ENCODE measurements at regions not wholly inside any gene's neighbourhood (a gene's known extent, or its start where the extent isn't known, plus 50 kb on each side); places are given as distances from the start of the nearest gene placed in this dataset.

- no peaks in the 10 kb centered on the region for H3K36me3 Mint-ChIP-seq (ENCODE audit: low read depth)
- H3K4me3 Mint-ChIP-seq, result no peak overlapping the region
- H3K4me1 Mint-ChIP-seq (ENCODE audit: low read depth), result no peaks in the 10 kb centered on the region
- H3K27me3 Mint-ChIP-seq (ENCODE audit: low read depth), result no peaks in the 10 kb centered on the region
- H3K9me3 Mint-ChIP-seq, result peaks cover 7% of the 10 kb centered on the region
- H3K27ac Mint-ChIP-seq, result no peak overlapping the region
- no peak for DNase-seq (ENCODE audit: low spot score)
These were observed 1278.0 kb upstream of the MAP3K7 start for GRCh38 chr6:91864911-91865310.

GRCh38 chr6:91860541-91861335 lies 1273.9 kb upstream of the MAP3K7 start:
- H3K27ac Mint-ChIP-seq, result no peak overlapping the region
- H3K36me3 Mint-ChIP-seq (ENCODE audit: low read depth), result no peaks in the 10 kb centered on the region
- no peak for DNase-seq (ENCODE audit: low spot score)
- no peaks in the 10 kb centered on the region for H3K9me3 Mint-ChIP-seq
- no peak overlapping the region for H3K4me3 Mint-ChIP-seq
- H3K27me3 Mint-ChIP-seq (ENCODE audit: low read depth), result no peaks in the 10 kb centered on the region
- no peaks in the 10 kb centered on the region for H3K4me1 Mint-ChIP-seq (ENCODE audit: low read depth)

- no peaks in the 10 kb centered on the region for H3K36me3 Mint-ChIP-seq (ENCODE audit: low read depth)
- DNase-seq (ENCODE audit: low spot score), result no peak
- H3K27me3 Mint-ChIP-seq (ENCODE audit: low read depth), result no peaks in the 10 kb centered on the region
- peaks cover 12% of the 10 kb centered on the region for H3K9me3 Mint-ChIP-seq
- no peak overlapping the region for H3K27ac Mint-ChIP-seq
- no peaks in the 10 kb centered on the region for H3K4me1 Mint-ChIP-seq (ENCODE audit: low read depth)
- H3K4me3 Mint-ChIP-seq, result no peak overlapping the region
These were observed 1265.4 kb upstream of the MAP3K7 start for GRCh38 chr6:91852252-91852651.

GRCh38 chr6:91834813-91835212 lies 1247.9 kb upstream of the MAP3K7 start:
- H3K36me3 Mint-ChIP-seq (ENCODE audit: low read depth), result no peaks in the 10 kb centered on the region
- no peaks in the 10 kb centered on the region for H3K4me1 Mint-ChIP-seq (ENCODE audit: low read depth)
- no peak overlapping the region for H3K27ac Mint-ChIP-seq
- no peak overlapping the region for H3K4me3 Mint-ChIP-seq
- peaks cover 5% of the 10 kb centered on the region for H3K9me3 Mint-ChIP-seq
- no peak for DNase-seq (ENCODE audit: low spot score)
- H3K27me3 Mint-ChIP-seq (ENCODE audit: low read depth), result no peaks in the 10 kb centered on the region

GRCh38 chr6:91827151-91827550 lies 1240.3 kb upstream of the MAP3K7 start:
- no peaks in the 10 kb centered on the region for H3K4me1 Mint-ChIP-seq (ENCODE audit: low read depth)
- no peak overlapping the region for H3K4me3 Mint-ChIP-seq
- no peak for DNase-seq (ENCODE audit: low spot score)
- no peaks in the 10 kb centered on the region for H3K36me3 Mint-ChIP-seq (ENCODE audit: low read depth)
- H3K9me3 Mint-ChIP-seq, result peaks cover 5% of the 10 kb centered on the region
- H3K27ac Mint-ChIP-seq, result no peak overlapping the region
- H3K27me3 Mint-ChIP-seq (ENCODE audit: low read depth), result no peaks in the 10 kb centered on the region

DNA sequence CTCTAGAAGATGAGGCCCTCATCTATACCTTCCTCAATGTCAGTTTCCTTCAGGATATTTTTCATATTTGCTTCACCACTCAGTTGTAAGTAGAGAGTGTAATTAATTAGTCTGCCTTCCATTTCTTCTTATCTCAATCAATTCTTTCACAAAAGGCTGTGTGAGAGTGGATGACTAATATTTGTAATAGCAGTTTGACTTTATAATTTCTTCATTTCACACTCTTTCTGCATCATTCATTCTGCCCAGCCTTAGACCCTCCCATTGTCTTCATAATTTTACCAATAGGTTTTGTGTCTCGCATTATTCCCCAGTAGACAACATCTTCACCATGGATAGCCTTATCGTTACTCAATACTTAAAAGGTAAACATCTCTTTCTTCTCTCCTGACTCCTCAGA lies 1239.3 kb upstream of the MAP3K7 start:
- H3K4me1 Mint-ChIP-seq (ENCODE audit: low read depth), result no peaks in the 10 kb centered on the region
- no peak overlapping the region for H3K4me3 Mint-ChIP-seq
- peaks cover 5% of the 10 kb centered on the region for H3K9me3 Mint-ChIP-seq
- no peak for DNase-seq (ENCODE audit: low spot score)
- H3K27ac Mint-ChIP-seq, result no peak overlapping the region
- H3K27me3 Mint-ChIP-seq (ENCODE audit: low read depth), result no peaks in the 10 kb centered on the region
- H3K36me3 Mint-ChIP-seq (ENCODE audit: low read depth), result no peaks in the 10 kb centered on the region

DNA sequence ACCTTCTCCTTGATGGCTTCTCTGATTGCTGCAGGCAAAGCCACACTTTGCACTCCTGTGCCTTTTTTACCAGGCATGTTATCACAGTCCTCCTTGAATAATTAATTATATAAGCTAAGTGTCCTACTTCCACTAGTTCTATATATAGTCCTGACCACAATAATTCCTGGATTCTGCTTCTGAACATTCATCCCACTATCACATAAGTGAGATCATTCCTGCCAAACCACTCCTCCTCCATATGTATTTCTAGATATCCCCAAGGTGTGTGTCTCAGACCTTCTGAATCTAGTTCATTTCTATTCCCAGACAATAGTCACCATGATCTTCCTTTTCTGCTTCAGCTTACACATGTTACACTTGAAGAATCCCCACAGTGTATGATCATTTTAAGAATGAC lies 1237.5 kb upstream of the MAP3K7 start:
- no peaks in the 10 kb centered on the region for H3K36me3 Mint-ChIP-seq (ENCODE audit: low read depth)
- no peaks in the 10 kb centered on the region for H3K4me1 Mint-ChIP-seq (ENCODE audit: low read depth)
- H3K4me3 Mint-ChIP-seq, result no peak overlapping the region
- no peaks in the 10 kb centered on the region for H3K27me3 Mint-ChIP-seq (ENCODE audit: low read depth)
- peaks cover 5% of the 10 kb centered on the region for H3K9me3 Mint-ChIP-seq
- DNase-seq (ENCODE audit: low spot score), result no peak
- H3K27ac Mint-ChIP-seq, result no peak overlapping the region

- Mint-ChIP-seq H3K9me3 (peaks cover 5% of the 10 kb centered on the region), H3K27ac (no peak overlapping the region), H3K27me3 (ENCODE audit: low read depth) (no peaks in the 10 kb centered on the region), H3K36me3 (ENCODE audit: low read depth) (no peaks in the 10 kb centered on the region), H3K4me1 (ENCODE audit: low read depth) (no peaks in the 10 kb centered on the region), H3K4me3 (no peak overlapping the region)
- DNase-seq (ENCODE audit: low spot score), result no peak
These were observed 1235.7 kb upstream of the MAP3K7 start for GRCh38 chr6:91822581-91822980.

GRCh38 chr6:91816335-91816734 lies 1229.5 kb upstream of the MAP3K7 start:
- Mint-ChIP-seq H3K4me3 (no peak overlapping the region), H3K4me1 (ENCODE audit: low read depth) (no peaks in the 10 kb centered on the region), H3K27ac (no peak overlapping the region), H3K9me3 (peaks cover 4% of the 10 kb centered on the region), H3K27me3 (ENCODE audit: low read depth) (no peaks in the 10 kb centered on the region), H3K36me3 (ENCODE audit: low read depth) (no peaks in the 10 kb centered on the region)
- DNase-seq (ENCODE audit: low spot score), result no peak

DNA sequence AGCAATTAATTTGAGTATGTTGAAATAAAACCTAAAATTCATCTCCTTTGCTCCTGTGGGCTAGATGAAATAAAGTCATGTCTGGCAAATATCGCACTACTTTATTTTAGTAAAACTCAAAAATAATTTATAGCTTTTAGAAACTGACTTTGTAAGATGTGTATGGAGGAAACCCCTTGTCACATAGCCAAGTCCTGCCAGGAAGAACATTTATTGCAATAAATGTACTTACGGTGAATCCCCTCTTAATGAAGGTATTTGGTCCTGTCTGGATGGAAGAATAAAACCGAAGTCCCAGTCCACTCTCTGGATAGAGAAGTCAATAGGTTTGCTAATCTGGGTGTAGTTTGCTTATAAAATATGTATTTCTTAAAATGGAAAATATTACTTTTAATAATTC lies 1226.8 kb upstream of the MAP3K7 start:
- no peak overlapping the region for H3K4me3 Mint-ChIP-seq
- H3K27ac Mint-ChIP-seq, result no peak overlapping the region
- no peaks in the 10 kb centered on the region for H3K27me3 Mint-ChIP-seq (ENCODE audit: low read depth)
- H3K9me3 Mint-ChIP-seq, result peaks cover 4% of the 10 kb centered on the region
- no peak for DNase-seq (ENCODE audit: low spot score)
- H3K4me1 Mint-ChIP-seq (ENCODE audit: low read depth), result no peaks in the 10 kb centered on the region
- H3K36me3 Mint-ChIP-seq (ENCODE audit: low read depth), result no peaks in the 10 kb centered on the region

- H3K4me3 Mint-ChIP-seq, result no peak overlapping the region
- no peak for DNase-seq (ENCODE audit: low spot score)
- H3K27me3 Mint-ChIP-seq (ENCODE audit: low read depth), result no peaks in the 10 kb centered on the region
- H3K36me3 Mint-ChIP-seq (ENCODE audit: low read depth), result no peaks in the 10 kb centered on the region
- no peak overlapping the region for H3K27ac Mint-ChIP-seq
- peaks cover 4% of the 10 kb centered on the region for H3K9me3 Mint-ChIP-seq
- no peaks in the 10 kb centered on the region for H3K4me1 Mint-ChIP-seq (ENCODE audit: low read depth)
These were observed 1225.9 kb upstream of the MAP3K7 start for GRCh38 chr6:91812596-91813274.

GRCh38 chr6:91804981-91805380 lies 1218.1 kb upstream of the MAP3K7 start:
- Mint-ChIP-seq H3K36me3 (ENCODE audit: low read depth) (no peaks in the 10 kb centered on the region), H3K27ac (no peak overlapping the region), H3K4me1 (ENCODE audit: low read depth) (no peaks in the 10 kb centered on the region), H3K4me3 (no peak overlapping the region), H3K27me3 (ENCODE audit: low read depth) (no peaks in the 10 kb centered on the region), H3K9me3 (peaks cover 6% of the 10 kb centered on the region)
- no peak for DNase-seq (ENCODE audit: low spot score)

GRCh38 chr6:91802431-91802830 lies 1215.6 kb upstream of the MAP3K7 start:
- DNase-seq (ENCODE audit: low spot score), result no peak
- Mint-ChIP-seq H3K27ac (no peak overlapping the region), H3K4me3 (no peak overlapping the region), H3K27me3 (ENCODE audit: low read depth) (no peaks in the 10 kb centered on the region), H3K9me3 (peaks cover 6% of the 10 kb centered on the region), H3K4me1 (ENCODE audit: low read depth) (no peaks in the 10 kb centered on the region), H3K36me3 (ENCODE audit: low read depth) (no peaks in the 10 kb centered on the region)

GRCh38 chr6:91796603-91797002 lies 1209.7 kb upstream of the MAP3K7 start:
- no peak for DNase-seq (ENCODE audit: low spot score)
- no peaks in the 10 kb centered on the region for H3K36me3 Mint-ChIP-seq (ENCODE audit: low read depth)
- H3K9me3 Mint-ChIP-seq, result no peaks in the 10 kb centered on the region

More at GRCh38 chr6:91796603-91797002, 1209.7 kb upstream of the MAP3K7 start:
- H3K27me3 Mint-ChIP-seq (ENCODE audit: low read depth), result no peaks in the 10 kb centered on the region
- no peaks in the 10 kb centered on the region for H3K4me1 Mint-ChIP-seq (ENCODE audit: low read depth)
- no peak overlapping the region for H3K4me3 Mint-ChIP-seq
- H3K27ac Mint-ChIP-seq, result no peak overlapping the region
